HG03066 (cell line): ENCODE measurements at regions not wholly inside any gene's neighbourhood (a gene's known extent, or its start where the extent isn't known, plus 50 kb on each side); places are given as distances from the start of the nearest gene placed in this dataset.

Experiments
- ATAC-seq: cut with Tn5 transposase; IDR thresholded peaks from one replicate; pipeline ENCODE4 v1.9.1; 2021; ENCODE audit warnings: low read depth; ENCODE audit not compliant: unreplicated experiment

DNA sequence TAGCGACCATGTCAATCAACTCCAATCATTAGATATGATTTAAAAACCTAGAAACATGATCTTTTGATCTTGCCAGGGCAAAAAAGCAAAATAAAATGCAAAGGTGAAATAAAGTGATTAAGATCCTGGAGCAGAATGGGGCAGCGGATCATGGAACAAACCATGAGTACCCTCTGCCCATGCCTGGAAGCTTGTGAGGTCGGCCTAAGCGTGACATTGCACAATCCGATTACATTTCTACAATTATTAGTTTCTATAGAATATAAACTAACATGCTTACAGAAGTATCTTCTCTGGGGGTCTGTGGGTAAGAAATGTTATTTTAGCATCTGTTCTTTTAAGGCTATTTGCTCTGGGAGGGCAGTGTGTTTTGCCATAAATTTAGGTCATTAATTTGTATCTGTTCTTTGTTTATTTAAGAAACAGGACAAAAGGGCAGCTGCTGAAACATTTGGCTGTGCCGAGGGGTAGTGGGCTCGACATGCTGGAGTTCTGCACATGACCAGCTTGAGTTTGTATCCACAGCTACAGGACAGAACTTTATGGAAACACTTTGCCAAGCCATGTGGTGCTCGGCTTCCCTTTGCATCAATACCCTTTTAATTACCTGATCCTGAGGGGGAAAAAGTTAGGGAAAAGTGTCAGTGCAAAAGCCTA, 55.9 kb downstream of the ZBTB18 start:
- no peak for ATAC-seq

DNA sequence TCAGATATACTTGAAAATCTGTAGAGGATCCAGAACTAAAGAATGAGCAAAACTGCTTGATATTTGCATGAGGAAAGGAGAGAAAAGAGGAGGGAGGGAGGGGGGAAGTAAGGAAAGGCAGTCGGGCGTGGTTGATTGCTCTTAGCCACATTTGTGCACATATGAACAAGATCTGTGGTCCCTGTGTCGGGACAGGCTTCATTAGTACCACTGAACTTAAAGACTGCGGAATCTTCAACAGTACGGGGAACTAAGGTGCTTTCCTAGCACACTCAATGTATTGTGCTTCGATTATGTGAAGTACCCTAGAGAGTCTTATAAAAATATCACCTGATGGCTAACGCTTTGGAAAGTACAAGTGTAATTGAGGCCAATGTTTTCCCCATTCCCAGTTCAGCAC, 59.9 kb downstream of the ZBTB18 start:
- ATAC-seq: no peak

DNA sequence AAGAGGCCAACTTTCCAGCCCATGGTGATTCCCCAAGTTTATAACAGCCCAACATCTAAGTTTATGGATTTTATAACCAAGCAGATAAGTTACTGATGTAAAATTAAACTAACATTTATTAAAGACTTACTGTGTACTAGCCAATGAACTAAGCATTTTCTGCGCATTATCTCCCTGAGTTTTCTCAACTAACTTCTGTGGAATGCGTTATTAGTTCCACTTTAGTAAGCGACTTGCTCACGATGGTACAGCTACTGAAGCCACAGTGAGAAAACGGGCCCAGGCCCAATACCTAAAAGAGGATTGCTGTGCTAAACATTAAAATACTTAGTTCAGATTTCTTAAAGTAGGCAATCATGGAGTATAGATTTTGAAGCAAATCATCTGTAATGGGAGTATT, 61.0 kb downstream of the ZBTB18 start:
- no peak for ATAC-seq

DNA sequence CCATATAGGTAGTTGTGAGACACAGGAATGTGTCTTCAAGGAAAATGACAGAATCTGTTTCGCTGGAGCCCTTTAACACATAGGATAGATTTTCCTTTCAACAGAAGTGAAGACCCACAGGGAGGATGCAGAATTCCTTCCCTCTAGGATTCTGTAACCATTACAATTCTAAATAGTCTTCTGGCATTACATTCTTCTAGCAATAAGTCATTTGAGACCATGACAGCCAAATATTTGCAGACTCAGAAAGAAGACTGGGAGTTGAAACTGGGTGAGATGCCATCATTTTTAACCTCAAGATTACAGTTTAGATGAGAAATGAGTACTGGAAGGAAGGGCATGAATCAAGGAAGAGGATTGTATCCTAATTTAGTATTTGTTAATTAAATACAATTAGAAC, 61.6 kb downstream of the ZBTB18 start:
- ATAC-seq: no peak

GRCh38 chr1:244113532-244114320, 62.6 kb downstream of the ZBTB18 start:
- ATAC-seq: no peak

DNA sequence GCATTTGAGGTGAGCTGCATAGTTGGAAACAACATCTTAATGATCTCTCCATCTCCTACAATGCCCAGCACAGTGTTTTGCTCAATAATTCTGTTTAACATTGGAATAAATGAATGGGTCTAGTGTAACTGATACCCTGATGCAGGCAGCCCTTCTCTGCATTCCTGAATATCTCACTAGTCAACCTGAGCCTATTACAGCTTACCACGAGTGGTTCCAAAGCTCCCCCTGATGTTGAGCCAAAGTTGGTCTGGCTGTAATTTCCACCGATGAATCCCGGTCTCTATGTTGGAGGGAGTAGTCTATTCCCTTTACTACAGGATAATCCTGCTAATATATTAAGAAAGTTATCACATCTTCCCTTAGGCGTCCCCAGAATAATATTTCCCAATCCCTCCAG, 63.8 kb downstream of the ZBTB18 start:
- ATAC-seq: no peak

- no peak for ATAC-seq
These were observed 65.9 kb downstream of the ZBTB18 start for GRCh38 chr1:244116946-244117345.

DNA sequence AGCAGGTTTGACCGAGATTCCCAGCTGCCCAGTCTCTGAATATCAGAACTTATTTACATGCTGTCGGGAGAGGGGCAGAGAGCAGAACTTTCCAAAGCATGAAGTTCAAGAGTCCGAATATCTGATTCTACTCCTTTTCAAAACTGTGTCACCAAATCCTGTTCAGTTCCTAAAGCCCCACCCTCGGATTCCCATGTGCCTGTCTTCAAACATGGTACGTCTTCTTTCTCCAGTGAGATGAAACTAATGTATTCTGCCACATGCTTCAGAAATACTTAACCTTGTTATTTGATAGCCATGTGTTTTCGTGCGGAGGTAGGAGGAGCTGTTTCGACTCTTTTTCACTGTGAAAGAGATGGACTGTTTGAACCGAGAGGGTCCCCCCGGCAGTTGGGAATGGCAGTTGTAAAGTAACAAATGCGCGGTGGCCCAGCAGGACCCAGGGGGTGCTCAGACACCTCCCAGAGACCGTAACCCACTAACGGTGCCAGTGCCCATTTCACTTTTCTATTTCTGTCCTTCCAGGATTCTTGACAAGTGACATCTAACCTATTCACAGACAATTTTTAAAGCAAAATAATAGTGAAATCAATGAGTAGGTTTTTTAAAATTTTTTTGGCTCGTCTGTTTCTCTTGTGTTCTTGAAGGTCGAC, 67.2 kb downstream of the ZBTB18 start:
- no peak for ATAC-seq

DNA sequence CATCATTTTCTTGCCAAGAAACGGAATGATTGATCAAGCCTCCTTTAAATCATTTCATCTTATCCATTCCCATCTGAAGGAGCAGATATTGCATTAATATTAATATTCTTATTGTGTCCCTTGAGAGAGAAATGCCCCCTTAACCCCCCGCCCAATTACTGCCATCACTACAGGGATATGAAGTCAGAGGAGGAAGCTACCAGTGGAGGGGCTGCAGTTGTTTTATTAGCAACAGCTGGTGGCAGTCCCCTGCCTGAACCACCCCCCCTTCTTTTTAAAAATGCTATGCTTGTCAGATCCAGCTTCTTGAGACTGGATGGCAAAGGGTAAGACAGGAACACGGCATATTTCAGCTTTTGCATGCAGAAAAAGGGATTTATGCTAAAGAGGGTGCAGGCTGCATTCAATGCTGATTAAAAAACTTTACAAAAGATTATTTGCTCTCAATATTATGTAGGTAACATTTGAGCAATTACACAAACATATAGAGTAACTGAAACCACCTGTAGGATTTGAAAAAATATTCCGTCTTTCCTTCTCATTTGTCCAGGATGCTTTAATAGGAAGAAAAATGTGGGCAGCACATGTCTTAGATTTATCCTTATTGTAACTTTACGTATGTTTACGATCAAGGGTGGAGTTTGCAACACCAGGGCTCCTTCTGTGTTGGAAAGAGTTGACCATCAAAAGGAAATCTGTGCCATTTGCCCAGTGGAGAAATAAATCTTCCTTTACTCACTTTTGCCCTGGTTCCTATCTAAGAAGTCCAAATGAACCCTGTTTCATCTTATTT, 77.7 kb downstream of the ZBTB18 start:
- no peak for ATAC-seq

DNA sequence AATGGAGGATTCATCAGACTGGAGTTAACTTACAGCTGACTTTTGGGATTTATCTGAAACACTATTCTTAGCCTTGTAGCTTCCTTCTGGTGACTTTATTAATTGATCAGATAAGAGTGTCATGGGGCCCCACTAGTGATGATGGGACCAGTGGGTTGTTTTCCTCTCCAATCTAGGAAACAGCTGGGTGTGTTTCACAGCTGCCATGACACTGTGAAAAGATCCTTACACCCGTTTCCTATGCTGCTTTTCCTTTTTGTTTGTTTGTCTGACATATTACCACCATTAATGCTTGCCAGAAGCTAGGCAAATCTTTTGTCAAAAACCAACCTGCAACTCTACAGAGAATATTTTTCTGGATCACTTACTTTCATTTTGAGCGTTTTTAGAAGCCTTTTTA, 86.2 kb downstream of the ZBTB18 start:
- ATAC-seq: no peak

- no peak for ATAC-seq
These were observed 86.6 kb downstream of the ZBTB18 start for GRCh38 chr1:244137725-244138124.

GRCh38 chr1:244138399-244138798, 87.3 kb downstream of the ZBTB18 start:
- ATAC-seq: no peak

DNA sequence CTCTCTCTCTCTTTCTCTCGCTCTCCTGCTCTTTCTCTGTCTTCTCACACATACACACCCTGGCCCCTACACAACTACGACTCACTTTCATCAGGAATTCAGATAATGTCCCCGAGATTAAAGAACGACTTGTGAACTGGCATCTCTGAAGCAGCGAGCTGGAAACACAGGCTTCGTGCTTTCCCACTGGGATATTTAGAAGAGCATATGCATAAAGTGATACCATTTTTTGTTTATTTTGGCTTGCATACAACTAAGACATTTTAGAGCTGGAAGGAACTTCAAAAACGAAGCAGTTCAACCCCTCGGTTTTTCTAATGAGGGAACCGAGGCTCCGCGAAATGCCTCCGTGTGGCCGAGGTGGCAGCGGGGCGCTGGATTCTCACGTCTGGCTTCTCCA, 88.6 kb downstream of the ZBTB18 start:
- no peak for ATAC-seq

DNA sequence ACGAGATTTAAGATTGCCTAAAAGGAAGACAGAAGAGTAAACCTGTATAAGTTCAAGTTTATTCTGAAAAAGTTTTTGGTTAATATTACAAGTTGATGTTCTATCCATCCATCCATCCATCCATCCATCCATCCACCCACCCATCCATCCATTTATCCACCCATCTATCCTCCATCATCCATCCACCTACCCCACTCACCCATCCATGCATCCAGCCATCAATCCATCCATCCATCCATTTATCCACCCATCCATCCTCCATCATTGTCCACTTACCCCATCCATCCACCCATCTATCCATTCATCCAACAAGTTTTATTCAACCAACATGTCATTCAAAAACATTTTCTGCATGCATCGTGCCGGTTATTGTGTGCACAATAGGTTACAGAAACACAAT, 89.3 kb downstream of the ZBTB18 start:
- no peak for ATAC-seq

GRCh38 chr1:244144053-244144452, 93.0 kb downstream of the ZBTB18 start:
- ATAC-seq: no peak

GRCh38 chr1:244150071-244150470, 99.0 kb downstream of the ZBTB18 start:
- no peak for ATAC-seq

DNA sequence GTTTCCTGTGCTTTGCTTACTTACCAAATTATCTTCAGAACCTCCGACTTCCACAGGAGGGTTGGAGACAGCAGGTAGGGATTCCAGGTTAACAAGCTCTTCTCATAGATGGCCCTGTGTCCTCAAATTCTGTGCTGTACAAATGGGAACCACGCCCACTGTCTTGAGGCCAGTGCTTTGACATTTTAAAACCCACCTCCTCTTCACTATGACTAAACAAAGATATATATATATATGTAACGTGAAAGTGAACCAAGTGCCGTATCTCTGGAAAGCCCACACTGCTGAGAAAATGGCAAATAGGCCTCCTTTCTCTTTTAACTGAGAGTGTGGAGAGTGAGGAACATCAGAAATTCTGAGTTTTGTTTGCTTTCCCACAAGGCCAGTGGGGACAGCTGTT, 99.6 kb downstream of the ZBTB18 start:
- ATAC-seq: no peak

DNA sequence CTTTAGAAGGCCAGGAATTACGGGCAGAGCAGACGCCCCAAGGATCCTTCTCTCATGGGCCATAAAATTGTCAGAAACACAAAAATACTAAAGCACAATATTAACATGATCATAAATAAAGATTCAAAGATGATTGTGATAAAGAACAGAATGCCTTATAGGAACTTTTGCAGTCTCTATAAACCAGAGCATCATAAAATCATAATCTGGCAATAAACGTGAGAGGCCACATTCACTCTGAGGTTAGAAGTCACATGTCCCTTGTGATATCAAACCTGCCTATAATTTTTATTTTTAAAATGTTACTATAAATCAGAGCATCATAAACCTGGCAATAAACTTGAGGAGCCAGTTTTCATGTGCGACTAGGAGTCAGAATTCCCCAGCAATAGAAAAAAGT, 100.5 kb downstream of the ZBTB18 start:
- no peak for ATAC-seq

DNA sequence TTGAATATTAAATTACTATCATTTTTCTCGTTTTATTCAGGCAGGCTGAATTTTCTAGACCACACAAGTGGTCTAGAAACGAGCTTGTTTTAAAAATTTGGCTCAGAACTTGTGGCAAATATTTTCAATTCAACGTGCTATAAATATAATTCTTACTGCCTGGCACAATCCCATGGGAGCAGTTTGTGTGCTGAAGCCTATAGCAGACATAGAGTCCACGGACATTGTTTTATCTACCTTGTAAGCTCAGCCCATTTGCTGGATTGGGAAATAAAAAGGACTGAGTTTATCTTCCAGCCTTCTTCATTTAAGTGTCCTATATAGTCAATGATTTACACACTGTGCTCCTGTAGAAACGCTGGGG, 103.4 kb downstream of the ZBTB18 start:
- no peak for ATAC-seq

- ATAC-seq: no peak
These were observed 103.9 kb downstream of the ZBTB18 start for GRCh38 chr1:244154872-244155531.

DNA sequence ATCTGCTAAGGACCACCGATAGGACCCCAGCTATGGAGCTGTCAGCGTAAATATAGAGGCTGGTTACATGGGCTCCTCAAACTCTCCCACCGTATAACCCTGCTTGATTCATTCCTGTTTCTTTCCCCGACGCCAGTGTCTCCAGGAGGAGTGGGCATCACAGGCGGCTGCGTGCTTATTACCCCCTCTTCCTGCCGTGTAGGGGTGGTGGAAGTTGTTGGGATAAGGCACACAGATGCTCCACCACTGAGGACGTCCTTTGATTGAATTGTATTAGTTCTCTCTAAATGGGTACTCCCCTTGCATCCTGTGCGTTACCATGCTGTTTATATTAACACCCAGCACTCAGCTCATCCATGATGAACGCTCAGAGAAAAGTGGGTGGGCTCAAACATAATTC, 104.6 kb downstream of the ZBTB18 start:
- ATAC-seq: no peak
